H9 (cell line): ENCODE measurements at regions not wholly inside any gene's neighbourhood (a gene's known extent, or its start where the extent isn't known, plus 50 kb on each side); places are given as distances from the start of the nearest gene placed in this dataset.

Experiments used
- DNase-seq: peaks from one replicate; pipeline ENCODE4 v3.0.0-alpha.2; 2017
- H2AFZ ChIP-seq: one replicate; pipeline ENCODE4 v1.6.1; 2013; ENCODE audit warnings: mild to moderate bottlenecking, low read length, control low read depth, moderate library complexity
- H2AK5ac ChIP-seq: 2 replicates; pipeline ENCODE4 v1.6.1; 2013; ENCODE audit warnings: low read length, control low read depth, mixed read lengths; ENCODE audit not compliant: insufficient read length
- H2BK120ac ChIP-seq: one replicate; pipeline ENCODE4 v1.6.1; 2013; ENCODE audit warnings: low read depth, mild to moderate bottlenecking, low read length, control low read depth, inconsistent platforms; ENCODE audit not compliant: poor library complexity, severe bottlenecking
- H2BK12ac ChIP-seq: 2 replicates; pipeline ENCODE4 v1.6.1; 2013; ENCODE audit warnings: low read length, control low read depth, mixed read lengths, low read depth; ENCODE audit not compliant: insufficient read length
- H2BK15ac ChIP-seq: 2 replicates; pipeline ENCODE4 v1.6.1; 2013; ENCODE audit warnings: low read depth, low read length, control low read depth
- H2BK20ac ChIP-seq: one replicate; pipeline ENCODE4 v1.6.1; 2013; ENCODE audit warnings: low read depth, mild to moderate bottlenecking, low read length, control low read depth, inconsistent platforms; ENCODE audit not compliant: poor library complexity, severe bottlenecking
- H2BK5ac ChIP-seq: 2 replicates; pipeline ENCODE4 v1.6.1; 2013; ENCODE audit warnings: low read length, control low read depth, mixed read lengths; ENCODE audit not compliant: insufficient read length
- H3K14ac ChIP-seq: 2 replicates; pipeline ENCODE4 v1.6.1; 2013; ENCODE audit warnings: low read length, control low read depth; ENCODE audit not compliant: insufficient read depth
- H3K18ac ChIP-seq: 2 replicates; pipeline ENCODE4 v1.6.1; 2013; ENCODE audit warnings: low read depth, mild to moderate bottlenecking, mixed read lengths, low read length, control low read depth; ENCODE audit not compliant: insufficient read length
- H3K23ac ChIP-seq: 2 replicates; pipeline ENCODE4 v1.6.1; 2013; ENCODE audit warnings: low read length, control low read depth, mixed read lengths, low read depth; ENCODE audit not compliant: insufficient read length
- H3K23me2 ChIP-seq: 2 replicates; pipeline ENCODE4 v1.6.1; 2013; ENCODE audit warnings: low read depth, mild to moderate bottlenecking, mixed read lengths, low read length, control low read depth; ENCODE audit not compliant: insufficient read length, poor library complexity, severe bottlenecking
- H3K27ac ChIP-seq: 2 replicates; pipeline ENCODE4 v1.5.1; 2013; ENCODE audit warnings: low read length, control low read depth, mixed read lengths, low read depth; ENCODE audit not compliant: insufficient read length
- H3K27me3 ChIP-seq: 2 replicates; pipeline ENCODE4 v1.6.1; 2013; ENCODE audit warnings: low read length, control low read depth, inconsistent platforms; ENCODE audit not compliant: insufficient read depth
- H3K4ac ChIP-seq: 2 replicates; pipeline ENCODE4 v1.6.1; 2013; ENCODE audit warnings: low read depth, mild to moderate bottlenecking, control low read depth, inconsistent platforms, low read length, moderate library complexity
- H3K4me1 ChIP-seq: 2 replicates; pipeline ENCODE4 v1.6.1; 2013; ENCODE audit warnings: low read length, control low read depth, inconsistent platforms; ENCODE audit not compliant: insufficient read depth
- H3K4me2 ChIP-seq: 2 replicates; pipeline ENCODE4 v1.6.1; 2013; ENCODE audit warnings: low read length, control low read depth, mixed read lengths; ENCODE audit not compliant: insufficient read length, insufficient read depth
- H3K56ac ChIP-seq: 2 replicates; pipeline ENCODE4 v1.6.1; 2013; ENCODE audit warnings: low read depth, mild to moderate bottlenecking, mixed read lengths, low read length, control low read depth; ENCODE audit not compliant: insufficient read length
- H3K79me1 ChIP-seq: 2 replicates; pipeline ENCODE4 v1.6.1; 2013; ENCODE audit warnings: low read depth, mild to moderate bottlenecking, moderate library complexity, low read length, control low read depth, inconsistent platforms; ENCODE audit not compliant: insufficient read depth, poor library complexity, severe bottlenecking
- H3K79me2 ChIP-seq: 2 replicates; pipeline ENCODE4 v1.6.1; 2013; ENCODE audit warnings: low read length, control low read depth, inconsistent platforms; ENCODE audit not compliant: insufficient read depth
- H3K9ac ChIP-seq: 2 replicates; pipeline ENCODE4 v1.6.1; 2013; ENCODE audit warnings: low read length, control low read depth, mixed read lengths; ENCODE audit not compliant: insufficient read length; ENCODE audit errors: extremely low read depth
- H3K9me3 ChIP-seq: one replicate; pipeline ENCODE4 v1.6.1; 2013; ENCODE audit warnings: low read depth, low read length, inconsistent platforms; ENCODE audit not compliant: control insufficient read depth
- H3T11ph ChIP-seq: one replicate; pipeline ENCODE4 v1.6.1; 2013; ENCODE audit warnings: mild to moderate bottlenecking, low read length, control low read depth, inconsistent platforms
- H4K20me1 ChIP-seq: one replicate; pipeline ENCODE4 v1.6.1; 2013; ENCODE audit not compliant: control insufficient read depth, insufficient read length, insufficient read depth
- H4K5ac ChIP-seq: 2 replicates; pipeline ENCODE4 v1.6.1; 2013; ENCODE audit warnings: low read depth, mild to moderate bottlenecking, mixed read lengths, low read length, control low read depth; ENCODE audit not compliant: insufficient read length
- H4K8ac ChIP-seq: replicated peaks from 2 replicates; pipeline ENCODE4 v1.6.1; 2013; ENCODE audit warnings: low read length, control low read depth, mixed read lengths, low read depth; ENCODE audit not compliant: insufficient read length
- H4K91ac ChIP-seq: 2 replicates; pipeline ENCODE4 v1.6.1; 2013; ENCODE audit warnings: low read depth, mild to moderate bottlenecking, moderate library complexity, mixed read lengths, low read length, control low read depth; ENCODE audit not compliant: insufficient read length
- H3K27ac Mint-ChIP-seq, 3 experiments: 2 replicates in 2 of 3; 3 replicates in 1 of 3; pipeline ENCODE4 v1.8.0; 2020 to 2021; ENCODE audit warnings: mixed read lengths in 3 of 3, mild to moderate bottlenecking in 1 of 3, moderate library complexity in 1 of 3
- H3K27me3 Mint-ChIP-seq: 2 replicates; pipeline ENCODE4 v1.8.0; 2021; ENCODE audit warnings: low read depth, mild to moderate bottlenecking, moderate library complexity, mixed read lengths
- H3K36me3 Mint-ChIP-seq, 3 experiments: 2 replicates in 2 of 3; 3 replicates in 1 of 3; pipeline ENCODE4 v1.8.0; 2020 to 2021; ENCODE audit warnings: low read depth in 3 of 3, mixed read lengths in 3 of 3; ENCODE audit not compliant: insufficient read depth in 1 of 3
- H3K4me1 Mint-ChIP-seq, 2 experiments: 2 replicates each; pipeline ENCODE4 v1.8.0; 2020; ENCODE audit warnings: mixed read lengths in 2 of 2
- H3K4me3 Mint-ChIP-seq, 2 experiments: 2 replicates in 1 of 2; 3 replicates in 1 of 2; pipeline ENCODE4 v1.8.0; 2020 to 2021; ENCODE audit warnings: mild to moderate bottlenecking in 2 of 2, mixed read lengths in 2 of 2, moderate library complexity in 1 of 2
- H3K9me3 Mint-ChIP-seq, 2 experiments: 2 replicates in 1 of 2; 3 replicates in 1 of 2; pipeline ENCODE4 v1.8.0; 2020; ENCODE audit warnings: mild to moderate bottlenecking in 2 of 2, mixed read lengths in 2 of 2, moderate library complexity in 1 of 2
- WGBS: extraction: QIAGEN DNeasy Blood & Tissue Kit; methylation state at CpG from one replicate; pipeline ENCODE4 v1.1.7; 2013; ENCODE audit warnings: missing lambda C conversion rate, low lambda C conversion rate, mixed read lengths; ENCODE audit not compliant: insufficient read length; ENCODE audit errors: extremely low coverage; 5-methylcytosine and 5-hydroxymethylcytosine counted together
- TF ChIP-seq, protein P1 (sequence below): fragments of 200-600 bp; sonication (generic); conservative IDR thresholded peaks from 3 replicates; pipeline ENCODE4 v1.8.0; 2021; ENCODE audit warnings: antibody characterized with exemption, mild to moderate bottlenecking

DNA sequence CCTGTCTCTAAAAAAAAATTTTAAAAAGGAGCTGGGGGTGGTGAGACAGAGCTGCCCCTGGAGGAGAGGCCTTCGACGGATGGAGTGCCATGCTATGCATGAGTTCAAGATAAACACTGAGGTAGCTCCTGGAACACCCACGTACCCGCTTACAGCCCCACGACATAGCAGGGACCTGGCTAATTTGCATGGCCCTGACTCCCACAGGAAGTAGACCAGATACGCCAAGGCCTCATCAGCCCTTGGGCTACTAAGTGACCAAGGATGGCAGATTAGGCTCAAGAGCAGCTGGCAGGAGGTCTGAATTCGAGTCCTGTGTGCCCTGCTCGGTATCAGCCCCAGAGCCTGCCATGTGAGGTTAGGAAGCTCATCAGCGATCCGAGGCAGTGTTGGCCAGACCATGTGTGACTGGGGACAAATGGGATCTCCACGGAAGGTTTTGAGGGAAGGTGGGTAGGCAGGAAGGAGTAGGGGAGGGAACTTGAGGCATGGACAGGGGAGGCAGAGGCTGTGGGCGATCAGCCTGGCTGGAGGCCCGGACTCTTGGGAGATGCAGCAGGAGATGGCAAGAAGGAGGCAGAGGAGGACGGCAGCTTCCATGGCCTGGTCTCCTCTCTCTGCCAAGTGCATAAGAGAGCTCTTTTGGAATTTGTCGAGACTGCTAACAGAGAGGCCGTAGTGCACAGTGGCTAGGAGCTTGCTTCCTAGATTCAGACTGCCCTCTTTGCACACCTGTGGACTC, 218.3 kb downstream of the GLI2 start:
- no peak overlapping the region for H2BK15ac ChIP-seq
- no peaks in the 10 kb centered on the region for H3K27me3 ChIP-seq
- H3K56ac ChIP-seq: no peak overlapping the region
- no peaks in the 10 kb centered on the region for H3K9me3 ChIP-seq
- no peak overlapping the region for H3T11ph ChIP-seq
- H3K4me2 ChIP-seq: no peak overlapping the region
- no peaks in the 10 kb centered on the region for H3K23me2 ChIP-seq
- no peak overlapping the region for H2BK12ac ChIP-seq
- H3K79me2 ChIP-seq: no peaks in the 10 kb centered on the region
- Mint-ChIP-seq H3K4me3 (no peak overlapping the region), H3K4me1 (peaks cover 2 to 14% of the 10 kb centered on the region in 2 experiments; a peak in 3 of 4 replicates), H3K9me3 (no peaks in the 10 kb centered on the region), H3K27ac (peak overlapping the region in 1 of 3 experiments; percentile 79; a peak in 2 of 7 replicates), H3K27me3 (no peaks in the 10 kb centered on the region), H3K36me3 (peaks cover 7 to 25% (median 11%) of the 10 kb centered on the region in 3 experiments; a peak in 6 of 7 replicates)
- H4K20me1 ChIP-seq: no peaks in the 10 kb centered on the region
- no peak overlapping the region for H4K8ac ChIP-seq
- no peak overlapping the region for H2AK5ac ChIP-seq
- H3K79me1 ChIP-seq: no peaks in the 10 kb centered on the region
- H2BK20ac ChIP-seq: no peak overlapping the region
- no CpG with 5 or more reads among the region's 16 CpGs for WGBS
- no peak overlapping the region for H4K5ac ChIP-seq
- H3K4ac ChIP-seq: no peak overlapping the region
- no peak overlapping the region for H3K18ac ChIP-seq
- H3K27ac ChIP-seq: no peak overlapping the region
- TF ChIP-seq, protein P1, sequence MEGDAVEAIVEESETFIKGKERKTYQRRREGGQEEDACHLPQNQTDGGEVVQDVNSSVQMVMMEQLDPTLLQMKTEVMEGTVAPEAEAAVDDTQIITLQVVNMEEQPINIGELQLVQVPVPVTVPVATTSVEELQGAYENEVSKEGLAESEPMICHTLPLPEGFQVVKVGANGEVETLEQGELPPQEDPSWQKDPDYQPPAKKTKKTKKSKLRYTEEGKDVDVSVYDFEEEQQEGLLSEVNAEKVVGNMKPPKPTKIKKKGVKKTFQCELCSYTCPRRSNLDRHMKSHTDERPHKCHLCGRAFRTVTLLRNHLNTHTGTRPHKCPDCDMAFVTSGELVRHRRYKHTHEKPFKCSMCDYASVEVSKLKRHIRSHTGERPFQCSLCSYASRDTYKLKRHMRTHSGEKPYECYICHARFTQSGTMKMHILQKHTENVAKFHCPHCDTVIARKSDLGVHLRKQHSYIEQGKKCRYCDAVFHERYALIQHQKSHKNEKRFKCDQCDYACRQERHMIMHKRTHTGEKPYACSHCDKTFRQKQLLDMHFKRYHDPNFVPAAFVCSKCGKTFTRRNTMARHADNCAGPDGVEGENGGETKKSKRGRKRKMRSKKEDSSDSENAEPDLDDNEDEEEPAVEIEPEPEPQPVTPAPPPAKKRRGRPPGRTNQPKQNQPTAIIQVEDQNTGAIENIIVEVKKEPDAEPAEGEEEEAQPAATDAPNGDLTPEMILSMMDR: no peak
- no peak overlapping the region for H3K9ac ChIP-seq
- no peak for DNase-seq
- H3K23ac ChIP-seq: no peak overlapping the region
- H3K14ac ChIP-seq: no peak overlapping the region
- H2BK120ac ChIP-seq: no peak overlapping the region
- no peaks in the 10 kb centered on the region for H3K4me1 ChIP-seq
- no peak overlapping the region for H4K91ac ChIP-seq
- H2BK5ac ChIP-seq: no peak overlapping the region
- H2AFZ ChIP-seq: no peak overlapping the region
